ENCODE measurements at regions not wholly inside any gene's neighbourhood (a gene's known extent, or its start where the extent isn't known, plus 50 kb on each side); places are given as distances from the start of the nearest gene placed in this dataset.

DNA sequence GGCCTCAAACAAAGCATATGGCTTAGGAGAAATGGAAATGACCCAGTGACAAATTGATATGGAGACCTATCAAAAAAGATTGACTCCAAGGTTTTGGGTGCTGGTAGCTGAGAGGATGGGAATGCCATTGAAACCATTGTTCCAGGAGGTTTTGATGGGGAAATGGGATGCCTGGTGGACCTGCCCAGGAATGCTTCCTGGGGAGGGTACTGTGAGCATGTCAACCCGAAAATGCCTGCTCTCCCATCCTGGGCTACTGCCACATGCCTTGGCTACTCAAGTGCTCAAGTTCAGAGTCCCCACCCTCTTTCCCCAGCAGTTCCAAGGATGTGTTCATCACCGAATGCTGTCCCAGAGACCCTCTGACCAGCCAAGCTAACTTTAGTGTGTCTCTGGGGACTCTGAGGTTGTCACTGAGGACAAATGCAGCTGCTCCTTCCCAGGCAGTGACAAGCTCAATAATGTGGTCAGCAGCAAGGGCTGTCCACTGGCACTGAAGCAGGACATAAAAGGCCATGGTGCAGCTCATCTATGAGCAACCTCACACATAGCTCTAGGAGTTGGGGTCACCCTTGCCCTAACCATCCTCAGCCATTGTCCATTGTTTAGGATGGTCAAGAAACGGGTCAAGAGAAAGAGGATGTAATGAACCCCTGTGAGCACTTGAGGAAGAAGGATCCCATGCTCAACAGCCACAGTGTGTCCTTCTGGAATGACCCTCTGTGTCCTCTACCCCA, 83.7 kb downstream of the TRIM29 start:
- Histone ChIP-seq H3K4me1 (ENCODE audit: control insufficient read depth in 4 of 4, insufficient read depth in 4 of 4, low read length in 3 of 4) (no peaks in the 10 kb centered on the region), H3K27ac (ENCODE audit: low read depth in 1 of 2, low read length in 2 of 2) (no peak overlapping the region), H3K9me3 (ENCODE audit: control insufficient read depth in 4 of 4, low read length in 3 of 4) (peaks cover 0 to 4% (median 1%) of the 10 kb centered on the region in 4 donors), H3K9ac (ENCODE audit: low read depth in 1 of 2, low read length in 2 of 2) (no peak overlapping the region), H3K27me3 (ENCODE audit: control insufficient read depth in 4 of 4, insufficient read depth in 4 of 4, low read length in 3 of 4) (no peaks in the 10 kb centered on the region), H3K4me3 (ENCODE audit: low read depth in 1 of 3, low read length in 3 of 3) (no peak overlapping the region), H3K36me3 (ENCODE audit: control insufficient read depth in 4 of 4, insufficient read depth in 3 of 4, low read depth in 1 of 4, low read length in 3 of 4) (no peaks in the 10 kb centered on the region)
- TF ChIP-seq, protein P1, sequence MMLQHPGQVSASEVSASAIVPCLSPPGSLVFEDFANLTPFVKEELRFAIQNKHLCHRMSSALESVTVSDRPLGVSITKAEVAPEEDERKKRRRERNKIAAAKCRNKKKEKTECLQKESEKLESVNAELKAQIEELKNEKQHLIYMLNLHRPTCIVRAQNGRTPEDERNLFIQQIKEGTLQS (IDR thresholded peaks at IDR 0.05), result no peak
- TF ChIP-seq TAF1 (conservative IDR thresholded peaks at IDR 0.05) (no peak), SP1 (IDR thresholded peaks at IDR 0.05) (no peak), GABPA (IDR thresholded peaks at IDR 0.05 in 1 of 2, conservative IDR thresholded peaks at IDR 0.05 in 1 of 2) (no peak), NR2F2 (IDR thresholded peaks at IDR 0.05) (no peak), HNF4A (conservative IDR thresholded peaks at IDR 0.05) (no peak), FOXA1 (IDR thresholded peaks at IDR 0.05) (no peak), RAD21 (IDR thresholded peaks at IDR 0.05) (no peak), EGR1 (IDR thresholded peaks at IDR 0.05; ENCODE audit: low read depth in 2 of 2) (no peak), FOXA2 (IDR thresholded peaks at IDR 0.05) (no peak), HNF4G (IDR thresholded peaks at IDR 0.05) (no peak), YY1 (IDR thresholded peaks at IDR 0.05) (no peak)
- TF ChIP-seq, protein P2, sequence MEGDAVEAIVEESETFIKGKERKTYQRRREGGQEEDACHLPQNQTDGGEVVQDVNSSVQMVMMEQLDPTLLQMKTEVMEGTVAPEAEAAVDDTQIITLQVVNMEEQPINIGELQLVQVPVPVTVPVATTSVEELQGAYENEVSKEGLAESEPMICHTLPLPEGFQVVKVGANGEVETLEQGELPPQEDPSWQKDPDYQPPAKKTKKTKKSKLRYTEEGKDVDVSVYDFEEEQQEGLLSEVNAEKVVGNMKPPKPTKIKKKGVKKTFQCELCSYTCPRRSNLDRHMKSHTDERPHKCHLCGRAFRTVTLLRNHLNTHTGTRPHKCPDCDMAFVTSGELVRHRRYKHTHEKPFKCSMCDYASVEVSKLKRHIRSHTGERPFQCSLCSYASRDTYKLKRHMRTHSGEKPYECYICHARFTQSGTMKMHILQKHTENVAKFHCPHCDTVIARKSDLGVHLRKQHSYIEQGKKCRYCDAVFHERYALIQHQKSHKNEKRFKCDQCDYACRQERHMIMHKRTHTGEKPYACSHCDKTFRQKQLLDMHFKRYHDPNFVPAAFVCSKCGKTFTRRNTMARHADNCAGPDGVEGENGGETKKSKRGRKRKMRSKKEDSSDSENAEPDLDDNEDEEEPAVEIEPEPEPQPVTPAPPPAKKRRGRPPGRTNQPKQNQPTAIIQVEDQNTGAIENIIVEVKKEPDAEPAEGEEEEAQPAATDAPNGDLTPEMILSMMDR (IDR thresholded peaks at IDR 0.05; ENCODE audit: low read depth, low read length, missing input control), result no peak
- TF ChIP-seq, protein P3, sequence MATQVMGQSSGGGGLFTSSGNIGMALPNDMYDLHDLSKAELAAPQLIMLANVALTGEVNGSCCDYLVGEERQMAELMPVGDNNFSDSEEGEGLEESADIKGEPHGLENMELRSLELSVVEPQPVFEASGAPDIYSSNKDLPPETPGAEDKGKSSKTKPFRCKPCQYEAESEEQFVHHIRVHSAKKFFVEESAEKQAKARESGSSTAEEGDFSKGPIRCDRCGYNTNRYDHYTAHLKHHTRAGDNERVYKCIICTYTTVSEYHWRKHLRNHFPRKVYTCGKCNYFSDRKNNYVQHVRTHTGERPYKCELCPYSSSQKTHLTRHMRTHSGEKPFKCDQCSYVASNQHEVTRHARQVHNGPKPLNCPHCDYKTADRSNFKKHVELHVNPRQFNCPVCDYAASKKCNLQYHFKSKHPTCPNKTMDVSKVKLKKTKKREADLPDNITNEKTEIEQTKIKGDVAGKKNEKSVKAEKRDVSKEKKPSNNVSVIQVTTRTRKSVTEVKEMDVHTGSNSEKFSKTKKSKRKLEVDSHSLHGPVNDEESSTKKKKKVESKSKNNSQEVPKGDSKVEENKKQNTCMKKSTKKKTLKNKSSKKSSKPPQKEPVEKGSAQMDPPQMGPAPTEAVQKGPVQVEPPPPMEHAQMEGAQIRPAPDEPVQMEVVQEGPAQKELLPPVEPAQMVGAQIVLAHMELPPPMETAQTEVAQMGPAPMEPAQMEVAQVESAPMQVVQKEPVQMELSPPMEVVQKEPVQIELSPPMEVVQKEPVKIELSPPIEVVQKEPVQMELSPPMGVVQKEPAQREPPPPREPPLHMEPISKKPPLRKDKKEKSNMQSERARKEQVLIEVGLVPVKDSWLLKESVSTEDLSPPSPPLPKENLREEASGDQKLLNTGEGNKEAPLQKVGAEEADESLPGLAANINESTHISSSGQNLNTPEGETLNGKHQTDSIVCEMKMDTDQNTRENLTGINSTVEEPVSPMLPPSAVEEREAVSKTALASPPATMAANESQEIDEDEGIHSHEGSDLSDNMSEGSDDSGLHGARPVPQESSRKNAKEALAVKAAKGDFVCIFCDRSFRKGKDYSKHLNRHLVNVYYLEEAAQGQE (IDR thresholded peaks at IDR 0.05), result no peak
- TF ChIP-seq, protein P4, sequence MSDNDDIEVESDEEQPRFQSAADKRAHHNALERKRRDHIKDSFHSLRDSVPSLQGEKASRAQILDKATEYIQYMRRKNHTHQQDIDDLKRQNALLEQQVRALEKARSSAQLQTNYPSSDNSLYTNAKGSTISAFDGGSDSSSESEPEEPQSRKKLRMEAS (IDR thresholded peaks at IDR 0.05), result no peak
- DNase-seq (ENCODE audit: low spot score), result peak; percentile 16
- 79% methylated on average over 3 of the region's 3 CpGs for WGBS

DNA sequence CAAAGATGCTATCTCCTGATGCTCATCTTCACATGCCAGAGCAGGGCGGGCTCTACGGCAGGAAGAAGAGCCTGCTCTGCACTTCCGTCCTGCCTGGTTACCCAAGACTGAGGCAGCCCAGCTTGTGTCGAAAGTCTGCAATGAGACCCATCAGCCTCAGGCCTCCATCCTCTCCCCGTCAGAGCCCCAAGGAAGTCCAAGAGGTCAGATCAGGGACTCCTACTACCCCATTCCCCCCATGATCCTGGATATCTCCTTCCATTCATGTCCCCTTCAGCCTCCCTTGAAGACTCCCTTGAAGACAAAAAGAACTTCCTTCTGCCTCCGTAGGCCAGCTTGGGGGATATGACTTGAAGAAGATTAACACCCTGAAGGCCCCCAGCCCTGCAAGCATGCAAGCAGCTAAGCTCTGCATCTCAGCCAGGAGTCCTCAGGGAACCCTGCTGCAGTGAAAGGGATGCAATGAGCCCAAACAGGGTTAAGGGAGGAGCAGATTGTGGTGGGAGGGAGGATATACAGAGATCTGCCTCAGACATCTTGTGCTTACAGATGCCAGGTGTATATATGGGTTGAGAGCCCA, 85.6 kb downstream of the TRIM29 start:
- Histone ChIP-seq H3K27ac (ENCODE audit: low read depth in 1 of 2, low read length in 2 of 2) (no peak overlapping the region), H3K36me3 (ENCODE audit: control insufficient read depth in 4 of 4, insufficient read depth in 3 of 4, low read depth in 1 of 4, low read length in 3 of 4) (no peaks in the 10 kb centered on the region), H3K9ac (ENCODE audit: low read depth in 1 of 2, low read length in 2 of 2) (no peak overlapping the region), H3K4me1 (ENCODE audit: control insufficient read depth in 4 of 4, insufficient read depth in 4 of 4, low read length in 3 of 4) (no peaks in the 10 kb centered on the region), H3K27me3 (ENCODE audit: control insufficient read depth in 4 of 4, insufficient read depth in 4 of 4, low read length in 3 of 4) (no peaks in the 10 kb centered on the region), H3K4me3 (ENCODE audit: low read depth in 1 of 3, low read length in 3 of 3) (no peak overlapping the region), H3K9me3 (ENCODE audit: control insufficient read depth in 4 of 4, low read length in 3 of 4) (peaks cover 0 to 10% (median 1%) of the 10 kb centered on the region in 4 donors)
- TF ChIP-seq JUND (IDR thresholded peaks at IDR 0.05) (no peak), RAD21 (IDR thresholded peaks at IDR 0.05) (no peak), YY1 (IDR thresholded peaks at IDR 0.05) (no peak), HNF4A (conservative IDR thresholded peaks at IDR 0.05) (no peak), FOXA2 (IDR thresholded peaks at IDR 0.05) (no peak), NR2F2 (IDR thresholded peaks at IDR 0.05) (no peak), FOXA1 (IDR thresholded peaks at IDR 0.05) (no peak)
- TF ChIP-seq, protein P3 (IDR thresholded peaks at IDR 0.05), result no peak
- TF ChIP-seq, protein P5, sequence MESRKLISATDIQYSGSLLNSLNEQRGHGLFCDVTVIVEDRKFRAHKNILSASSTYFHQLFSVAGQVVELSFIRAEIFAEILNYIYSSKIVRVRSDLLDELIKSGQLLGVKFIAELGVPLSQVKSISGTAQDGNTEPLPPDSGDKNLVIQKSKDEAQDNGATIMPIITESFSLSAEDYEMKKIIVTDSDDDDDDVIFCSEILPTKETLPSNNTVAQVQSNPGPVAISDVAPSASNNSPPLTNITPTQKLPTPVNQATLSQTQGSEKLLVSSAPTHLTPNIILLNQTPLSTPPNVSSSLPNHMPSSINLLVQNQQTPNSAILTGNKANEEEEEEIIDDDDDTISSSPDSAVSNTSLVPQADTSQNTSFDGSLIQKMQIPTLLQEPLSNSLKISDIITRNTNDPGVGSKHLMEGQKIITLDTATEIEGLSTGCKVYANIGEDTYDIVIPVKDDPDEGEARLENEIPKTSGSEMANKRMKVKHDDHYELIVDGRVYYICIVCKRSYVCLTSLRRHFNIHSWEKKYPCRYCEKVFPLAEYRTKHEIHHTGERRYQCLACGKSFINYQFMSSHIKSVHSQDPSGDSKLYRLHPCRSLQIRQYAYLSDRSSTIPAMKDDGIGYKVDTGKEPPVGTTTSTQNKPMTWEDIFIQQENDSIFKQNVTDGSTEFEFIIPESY (IDR thresholded peaks at IDR 0.05), result no peak
- WGBS, result 88% methylated on average over 6 of the region's 6 CpGs
- DNase-seq (ENCODE audit: low spot score), result peak; percentile 28

Measured in liver (tissue), 8 donors.